ENCODE measurements at regions not wholly inside any gene's neighbourhood (a gene's known extent, or its start where the extent isn't known, plus 50 kb on each side); places are given as distances from the start of the nearest gene placed in this dataset.

- TF ChIP-seq, protein P1, sequence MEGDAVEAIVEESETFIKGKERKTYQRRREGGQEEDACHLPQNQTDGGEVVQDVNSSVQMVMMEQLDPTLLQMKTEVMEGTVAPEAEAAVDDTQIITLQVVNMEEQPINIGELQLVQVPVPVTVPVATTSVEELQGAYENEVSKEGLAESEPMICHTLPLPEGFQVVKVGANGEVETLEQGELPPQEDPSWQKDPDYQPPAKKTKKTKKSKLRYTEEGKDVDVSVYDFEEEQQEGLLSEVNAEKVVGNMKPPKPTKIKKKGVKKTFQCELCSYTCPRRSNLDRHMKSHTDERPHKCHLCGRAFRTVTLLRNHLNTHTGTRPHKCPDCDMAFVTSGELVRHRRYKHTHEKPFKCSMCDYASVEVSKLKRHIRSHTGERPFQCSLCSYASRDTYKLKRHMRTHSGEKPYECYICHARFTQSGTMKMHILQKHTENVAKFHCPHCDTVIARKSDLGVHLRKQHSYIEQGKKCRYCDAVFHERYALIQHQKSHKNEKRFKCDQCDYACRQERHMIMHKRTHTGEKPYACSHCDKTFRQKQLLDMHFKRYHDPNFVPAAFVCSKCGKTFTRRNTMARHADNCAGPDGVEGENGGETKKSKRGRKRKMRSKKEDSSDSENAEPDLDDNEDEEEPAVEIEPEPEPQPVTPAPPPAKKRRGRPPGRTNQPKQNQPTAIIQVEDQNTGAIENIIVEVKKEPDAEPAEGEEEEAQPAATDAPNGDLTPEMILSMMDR (IDR thresholded peaks at IDR 0.05): no peak
- TF ChIP-seq POLR2A (IDR thresholded peaks at IDR 0.05): no peak
- no peak for TF ChIP-seq POLR2AphosphoS5 (IDR thresholded peaks at IDR 0.05)
These were observed 173.4 kb upstream of the FANCL start for GRCh38 chr2:58414506-58414905.

Data from transverse colon (tissue), 4 donors.